GM13976 (cell line): ENCODE measurements at regions not wholly inside any gene's neighbourhood (a gene's known extent, or its start where the extent isn't known, plus 50 kb on each side); places are given as distances from the start of the nearest gene placed in this dataset.

Experiments
- DNase-seq: peaks from one replicate; pipeline ENCODE4 v3.0.0; 2012; ENCODE audit warnings: low spot score
- CTCF ChIP-seq: IDR thresholded peaks from 2 replicates; pipeline ENCODE4 v1.5.1; 2012; ENCODE audit warnings: borderline replicate concordance, mild to moderate bottlenecking; ENCODE audit not compliant: insufficient read depth; ENCODE audit errors: extremely low read depth, missing control alignments, control extremely low read depth
- in situ Hi-C: fragments of 300-500 bp; cut with MboI; formaldehyde crosslinking; loops from one replicate; pipeline ENCODE4 v1.12.0; 2022; ENCODE audit warnings: low sequenced_read_pairs, mixed read lengths, inconsistent platforms; ENCODE audit not compliant: unreplicated experiment

- no peak for TF ChIP-seq CTCF
- in situ Hi-C loops: no loop called here
- no peak for DNase-seq
These were observed 119.6 kb upstream of the HMHB1 start for GRCh38 chr5:143692342-143692741.

GRCh38 chr5:143691945-143692290, 120.0 kb upstream of the HMHB1 start:
- in situ Hi-C loops: no loop called here

GRCh38 chr5:143691287-143691944, 120.5 kb upstream of the HMHB1 start:
- in situ Hi-C loops: no loop called here
- TF ChIP-seq CTCF: no peak
- DNase-seq: no peak

More at GRCh38 chr5:143691945-143692290, 120.0 kb upstream of the HMHB1 start:
- DNase-seq: no peak
- TF ChIP-seq CTCF: no peak

- TF ChIP-seq CTCF: no peak
- in situ Hi-C loops: no loop called here
- DNase-seq: no peak
These were observed 124.4 kb upstream of the HMHB1 start for GRCh38 chr5:143687604-143688003.

- TF ChIP-seq CTCF: no peak
- DNase-seq: no peak
- in situ Hi-C loops: no loop called here
These were observed 126.6 kb upstream of the HMHB1 start for GRCh38 chr5:143685246-143685815.

GRCh38 chr5:143683459-143683858, 128.5 kb upstream of the HMHB1 start:
- TF ChIP-seq CTCF: no peak
- in situ Hi-C loops: no loop called here
- DNase-seq: no peak
